HUES6 (cell line): ENCODE measurements at regions not wholly inside any gene's neighbourhood (a gene's known extent, or its start where the extent isn't known, plus 50 kb on each side); places are given as distances from the start of the nearest gene placed in this dataset.

ENCODE experiments used
- H3K27ac ChIP-seq: 2 replicates; pipeline ENCODE4 v1.7.0; 2013; ENCODE audit warnings: low read depth, mild to moderate bottlenecking, low read length, inconsistent platforms
- H3K27me3 ChIP-seq: 2 replicates; pipeline ENCODE4 v1.6.1; 2013; ENCODE audit warnings: low read length; ENCODE audit not compliant: control insufficient read depth, insufficient read depth
- H3K36me3 ChIP-seq: 2 replicates; pipeline ENCODE4 v1.6.1; 2013; ENCODE audit warnings: low read length; ENCODE audit not compliant: control insufficient read depth, insufficient read depth
- H3K4me1 ChIP-seq: 2 replicates; pipeline ENCODE4 v1.6.1; 2013; ENCODE audit warnings: low read length; ENCODE audit not compliant: control insufficient read depth, insufficient read depth
- H3K4me3 ChIP-seq: 2 replicates; pipeline ENCODE4 v1.5.1; 2013; ENCODE audit warnings: low read depth, low read length
- H3K9ac ChIP-seq: one replicate; pipeline ENCODE4 v1.6.1; 2013; ENCODE audit warnings: mild to moderate bottlenecking, low read length
- H3K9me3 ChIP-seq: 2 replicates; pipeline ENCODE4 v1.6.1; 2013; ENCODE audit warnings: low read depth, low read length; ENCODE audit not compliant: control insufficient read depth, insufficient read depth

GRCh38 chr3:23653647-23654525 lies 151.9 kb upstream of the UBE2E1 start:
- Histone ChIP-seq H3K9me3 (peaks cover 10% of the 10 kb centered on the region), H3K4me3 (no peak overlapping the region), H3K27me3 (no peaks in the 10 kb centered on the region), H3K4me1 (peaks cover 19% of the 10 kb centered on the region), H3K36me3 (no peaks in the 10 kb centered on the region), H3K9ac (no peak overlapping the region), H3K27ac (no peak overlapping the region)

- Histone ChIP-seq H3K9ac (no peak overlapping the region), H3K4me1 (peaks cover 12% of the 10 kb centered on the region), H3K4me3 (no peak overlapping the region), H3K36me3 (no peaks in the 10 kb centered on the region), H3K27ac (no peak overlapping the region), H3K9me3 (peaks cover 10% of the 10 kb centered on the region), H3K27me3 (no peaks in the 10 kb centered on the region)
Measured at GRCh38 chr3:23654571-23654970, 151.2 kb upstream of the UBE2E1 start.

- Histone ChIP-seq H3K9ac (no peak overlapping the region), H3K27ac (no peak overlapping the region), H3K36me3 (no peaks in the 10 kb centered on the region), H3K4me1 (no peaks in the 10 kb centered on the region; the same call in 1 of the 2 replicates), H3K4me3 (no peak overlapping the region), H3K27me3 (no peaks in the 10 kb centered on the region), H3K9me3 (peaks cover 10% of the 10 kb centered on the region)
Measured at GRCh38 chr3:23655749-23656148, 150.0 kb upstream of the UBE2E1 start.

GRCh38 chr3:23656199-23656598 lies 149.6 kb upstream of the UBE2E1 start:
- H3K27me3 ChIP-seq: no peaks in the 10 kb centered on the region
- peaks cover 10% of the 10 kb centered on the region for H3K9me3 ChIP-seq
- H3K36me3 ChIP-seq: no peaks in the 10 kb centered on the region
- H3K27ac ChIP-seq: no peak overlapping the region
- no peaks in the 10 kb centered on the region for H3K4me1 ChIP-seq
- no peak overlapping the region for H3K9ac ChIP-seq
- no peak overlapping the region for H3K4me3 ChIP-seq

DNA sequence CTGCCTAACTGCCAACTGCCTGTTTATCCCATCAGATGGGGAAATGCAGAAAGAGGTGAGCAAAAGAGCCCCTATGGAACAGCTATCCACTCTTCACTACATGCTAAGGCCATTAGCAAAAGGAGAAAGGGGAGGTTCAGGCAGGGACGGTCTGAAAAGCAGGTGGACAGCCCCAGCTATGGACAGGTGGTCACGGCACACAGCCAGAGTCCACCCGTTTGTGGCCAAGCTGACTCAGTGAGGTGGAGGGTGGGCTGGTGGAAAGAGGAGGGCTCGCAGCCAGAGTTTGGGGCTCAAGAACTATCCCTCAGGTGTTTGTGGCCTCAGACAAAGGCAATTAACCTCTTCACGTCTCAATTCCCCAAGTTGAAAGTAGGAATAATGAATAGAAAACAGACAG lies 148.9 kb upstream of the UBE2E1 start:
- peaks cover 10% of the 10 kb centered on the region for H3K9me3 ChIP-seq
- no peaks in the 10 kb centered on the region for H3K36me3 ChIP-seq
- no peak overlapping the region for H3K27ac ChIP-seq
- H3K9ac ChIP-seq: no peak overlapping the region
- no peaks in the 10 kb centered on the region for H3K27me3 ChIP-seq
- no peaks in the 10 kb centered on the region for H3K4me1 ChIP-seq
- H3K4me3 ChIP-seq: no peak overlapping the region

DNA sequence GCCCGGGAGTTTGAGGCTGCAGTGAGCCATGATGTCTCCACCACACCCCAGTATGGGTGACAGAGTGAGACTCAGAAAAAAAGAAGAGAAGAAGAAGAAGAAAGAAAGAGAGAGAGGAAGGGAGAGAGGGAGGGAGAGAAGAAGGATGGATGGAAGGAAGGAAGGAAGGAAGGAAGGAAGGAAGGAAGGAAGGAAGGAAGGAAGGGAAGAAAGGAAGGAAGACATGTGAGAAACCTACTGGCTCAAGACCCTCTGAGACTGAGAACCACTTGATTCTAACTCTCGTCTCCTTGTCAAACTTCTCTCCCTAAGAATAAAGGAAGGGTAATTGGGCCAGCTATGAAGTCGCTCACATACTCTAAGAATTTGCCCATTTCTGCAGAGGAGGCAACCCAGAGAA lies 148.1 kb upstream of the UBE2E1 start:
- no peak overlapping the region for H3K27ac ChIP-seq
- H3K4me3 ChIP-seq: no peak overlapping the region
- H3K4me1 ChIP-seq: no peaks in the 10 kb centered on the region
- H3K9me3 ChIP-seq: peaks cover 10% of the 10 kb centered on the region
- no peaks in the 10 kb centered on the region for H3K27me3 ChIP-seq
- no peaks in the 10 kb centered on the region for H3K36me3 ChIP-seq
- no peak overlapping the region for H3K9ac ChIP-seq

DNA sequence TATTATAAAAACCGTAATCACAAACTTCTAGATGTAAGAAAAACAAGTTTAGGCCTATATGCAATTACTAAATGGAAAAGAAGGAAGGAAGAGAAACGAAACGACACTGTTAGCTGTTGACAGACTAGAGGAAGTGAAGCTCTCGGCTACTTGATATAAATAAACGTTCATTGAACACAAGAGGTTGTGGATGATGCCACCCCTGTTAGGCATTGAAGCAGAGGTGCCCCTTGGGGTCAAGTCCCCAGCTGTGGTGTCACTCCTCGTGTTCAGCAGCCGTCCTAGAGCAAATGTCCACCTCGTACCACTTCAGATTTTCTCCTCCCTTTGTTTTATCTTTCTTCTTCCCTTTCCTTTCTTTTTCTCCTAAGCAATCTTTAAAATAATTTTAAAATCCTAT lies 146.5 kb upstream of the UBE2E1 start:
- Histone ChIP-seq H3K4me1 (no peaks in the 10 kb centered on the region), H3K27ac (no peak overlapping the region), H3K4me3 (no peak overlapping the region), H3K9ac (no peak overlapping the region), H3K36me3 (no peaks in the 10 kb centered on the region), H3K9me3 (peaks cover 10% of the 10 kb centered on the region), H3K27me3 (no peaks in the 10 kb centered on the region)

- Histone ChIP-seq H3K4me3 (no peak overlapping the region), H3K9me3 (peaks cover 10% of the 10 kb centered on the region), H3K27me3 (no peaks in the 10 kb centered on the region), H3K36me3 (no peaks in the 10 kb centered on the region), H3K9ac (no peak overlapping the region), H3K4me1 (no peaks in the 10 kb centered on the region), H3K27ac (no peak overlapping the region)
Measured at GRCh38 chr3:23659840-23660430, 145.8 kb upstream of the UBE2E1 start.

- H3K9me3 ChIP-seq: no peaks in the 10 kb centered on the region
- H3K4me3 ChIP-seq: no peak overlapping the region
- H3K9ac ChIP-seq: no peak overlapping the region
- no peaks in the 10 kb centered on the region for H3K27me3 ChIP-seq
- no peaks in the 10 kb centered on the region for H3K4me1 ChIP-seq
- no peak overlapping the region for H3K27ac ChIP-seq
- no peaks in the 10 kb centered on the region for H3K36me3 ChIP-seq
Measured at GRCh38 chr3:23662079-23662617, 143.6 kb upstream of the UBE2E1 start.

- Histone ChIP-seq H3K9ac (no peak overlapping the region), H3K4me1 (peaks cover 1% of the 10 kb centered on the region; the same call in 1 of the 2 replicates), H3K36me3 (no peaks in the 10 kb centered on the region), H3K9me3 (no peaks in the 10 kb centered on the region), H3K27me3 (no peaks in the 10 kb centered on the region), H3K27ac (no peak overlapping the region), H3K4me3 (no peak overlapping the region)
Measured at GRCh38 chr3:23663246-23663645, 142.5 kb upstream of the UBE2E1 start.

- Histone ChIP-seq H3K4me3 (no peak overlapping the region), H3K9ac (no peak overlapping the region), H3K4me1 (peaks cover 4% of the 10 kb centered on the region; the same call in 1 of the 2 replicates), H3K9me3 (no peaks in the 10 kb centered on the region), H3K27me3 (no peaks in the 10 kb centered on the region), H3K36me3 (no peaks in the 10 kb centered on the region), H3K27ac (no peak overlapping the region)
Measured at GRCh38 chr3:23663661-23664186, 142.0 kb upstream of the UBE2E1 start.
